ENCODE measurements at regions not wholly inside any gene's neighbourhood (a gene's known extent, or its start where the extent isn't known, plus 50 kb on each side); places are given as distances from the start of the nearest gene placed in this dataset.

DNA sequence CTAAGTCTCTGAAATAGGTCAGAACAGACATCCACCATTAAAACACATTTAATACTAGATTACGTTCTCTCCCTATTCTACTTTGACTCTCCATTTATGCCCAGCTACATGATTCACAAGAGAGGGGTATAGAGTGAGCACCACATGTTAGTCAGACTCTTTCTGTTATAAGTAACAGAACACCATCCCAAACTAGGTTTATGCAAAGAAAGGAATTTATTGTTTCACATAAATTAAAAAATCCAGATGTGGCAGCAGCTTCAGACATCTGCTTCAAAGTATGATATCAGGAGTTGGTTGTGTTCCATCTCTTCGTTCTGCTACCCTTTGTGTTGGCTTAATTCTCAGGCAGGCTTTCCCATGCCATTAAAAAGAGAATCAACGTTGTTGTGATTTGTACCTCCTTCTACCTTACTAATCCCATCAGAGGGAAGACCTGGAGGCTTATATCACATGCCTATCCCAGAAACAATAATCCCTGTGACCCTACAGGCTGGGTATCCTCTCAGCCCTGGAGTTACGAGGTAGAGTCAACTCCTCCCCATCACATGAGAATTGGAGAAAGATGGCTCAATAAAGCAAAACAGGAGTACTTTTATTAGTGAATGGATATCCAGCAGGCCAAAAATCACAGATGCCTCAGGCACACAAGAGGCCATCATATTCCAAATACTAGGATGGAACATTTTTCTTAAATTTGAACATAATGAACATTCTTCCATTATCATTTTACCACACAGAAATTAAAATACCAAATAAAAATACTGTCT is 163.2 kb downstream of the SLC7A11 start:
- no peaks in the 10 kb centered on the region for H3K9me2 ChIP-seq (ENCODE audit: insufficient read depth)
- 44 to 50% methylated on average over 4 of the region's 4 CpGs for WGBS, 2 experiments (ENCODE audit: low coverage in 1 of 2, low lambda C conversion rate in 2 of 2, missing lambda C conversion rate in 2 of 2)
- H3K4me3 ChIP-seq = no peak overlapping the region
- no peaks in the 10 kb centered on the region for H3K36me3 ChIP-seq (ENCODE audit: low read depth)
- no peaks in the 10 kb centered on the region for H3K4me1 ChIP-seq (ENCODE audit: insufficient read depth)
- H3K79me2 ChIP-seq (ENCODE audit: insufficient read depth) = no peaks in the 10 kb centered on the region
- DNase-seq = no peak
- H3K27me3 ChIP-seq (replicated peaks; ENCODE audit: insufficient read depth) = no peaks in the 10 kb centered on the region
- H3F3A ChIP-seq (ENCODE audit: insufficient read depth) = no peaks in the 10 kb centered on the region
- no peak overlapping the region for H3K4me2 ChIP-seq (ENCODE audit: unreplicated experiment)
- H3K9ac ChIP-seq = no peak overlapping the region
- no peak overlapping the region for H3K27ac ChIP-seq
- in situ Hi-C loops (cut with MboI) = loop anchor here (25.0 kb wide), 1 partner anchor 967 kb away; no protein-coding TSS in a partner anchor
- TF ChIP-seq EZH2 (IDR thresholded peaks at IDR 0.05; ENCODE audit: insufficient read depth, poor library complexity, severe bottlenecking) (no peak), EZH2phosphoT487 (IDR thresholded peaks at IDR 0.05; ENCODE audit: insufficient read depth, low read depth) (no peak)
- H2AFZ ChIP-seq = peak overlapping the region; percentile 36; the same call in 1 of the 2 replicates
- no peaks in the 10 kb centered on the region for H3K9me3 ChIP-seq (ENCODE audit: low read depth)
- H4K20me1 ChIP-seq (ENCODE audit: insufficient read depth) = no peaks in the 10 kb centered on the region

DNA sequence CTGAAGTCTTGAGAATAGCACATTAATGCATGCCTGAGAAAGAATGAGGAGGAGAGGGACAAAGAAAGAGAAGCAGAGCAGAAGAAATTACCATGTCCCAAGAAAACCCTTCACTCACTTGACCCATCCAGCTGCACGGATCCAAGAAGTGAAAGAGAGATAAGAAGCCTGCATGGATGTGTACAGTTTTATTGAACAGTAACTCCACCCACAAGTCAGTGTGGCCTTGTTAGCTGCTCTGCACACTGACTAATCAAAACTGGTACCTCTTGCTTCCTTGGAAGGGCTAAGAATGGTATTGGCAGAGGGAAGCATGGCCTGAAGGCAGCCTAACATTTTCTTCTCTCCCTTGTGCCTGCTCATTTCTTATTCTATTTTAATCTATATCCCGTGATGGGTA is 163.9 kb downstream of the SLC7A11 start:
- Histone ChIP-seq H3K9me2 (ENCODE audit: insufficient read depth) (no peaks in the 10 kb centered on the region), H3K36me3 (ENCODE audit: low read depth) (no peaks in the 10 kb centered on the region), H4K20me1 (ENCODE audit: insufficient read depth) (no peaks in the 10 kb centered on the region), H3K4me1 (ENCODE audit: insufficient read depth) (no peaks in the 10 kb centered on the region), H3K4me3 (no peak overlapping the region), H3K27me3 (replicated peaks; ENCODE audit: insufficient read depth) (no peaks in the 10 kb centered on the region), H3K9me3 (ENCODE audit: low read depth) (no peaks in the 10 kb centered on the region), H3K79me2 (ENCODE audit: insufficient read depth) (no peaks in the 10 kb centered on the region), H2AFZ (peak overlapping the region; percentile 36; the same call in 1 of the 2 replicates), H3F3A (ENCODE audit: insufficient read depth) (no peaks in the 10 kb centered on the region), H3K4me2 (ENCODE audit: unreplicated experiment) (no peak overlapping the region), H3K27ac (no peak overlapping the region), H3K9ac (no peak overlapping the region)
- TF ChIP-seq EZH2phosphoT487 (IDR thresholded peaks at IDR 0.05; ENCODE audit: insufficient read depth, low read depth) (no peak), EZH2 (IDR thresholded peaks at IDR 0.05; ENCODE audit: insufficient read depth, poor library complexity, severe bottlenecking) (no peak)
- in situ Hi-C loops (cut with MboI) = loop anchor here (25.0 kb wide), 1 partner anchor 966 kb away; no protein-coding TSS in a partner anchor
- 52 to 61% methylated on average over 2 of the region's 2 CpGs for WGBS, 2 experiments (ENCODE audit: low coverage in 1 of 2, low lambda C conversion rate in 2 of 2, missing lambda C conversion rate in 2 of 2)
- DNase-seq = no peak

DNA sequence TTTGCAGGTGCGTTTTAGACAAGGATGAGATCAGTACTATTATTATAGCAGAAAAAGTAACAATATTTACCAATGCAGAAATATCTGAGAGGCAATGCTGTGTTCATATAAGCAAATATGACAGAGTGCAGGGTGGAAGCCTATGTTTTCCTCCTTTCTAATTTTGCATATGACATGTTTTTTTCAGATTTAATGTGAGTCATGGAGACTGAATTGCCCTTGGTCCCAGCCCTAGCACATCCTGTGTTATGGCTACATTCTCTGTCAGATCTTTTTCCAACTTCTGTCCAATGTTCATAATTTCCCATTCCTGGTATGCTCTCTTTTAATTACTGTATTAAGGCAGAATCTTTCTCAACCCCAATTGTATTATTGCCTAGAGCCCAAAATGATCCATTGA is 165.6 kb downstream of the SLC7A11 start:
- no peak overlapping the region for H3K4me3 ChIP-seq
- no peak overlapping the region for H2AFZ ChIP-seq
- TF ChIP-seq EZH2phosphoT487 (IDR thresholded peaks at IDR 0.05; ENCODE audit: insufficient read depth, low read depth) (no peak), EZH2 (IDR thresholded peaks at IDR 0.05; ENCODE audit: insufficient read depth, poor library complexity, severe bottlenecking) (no peak)

DNA sequence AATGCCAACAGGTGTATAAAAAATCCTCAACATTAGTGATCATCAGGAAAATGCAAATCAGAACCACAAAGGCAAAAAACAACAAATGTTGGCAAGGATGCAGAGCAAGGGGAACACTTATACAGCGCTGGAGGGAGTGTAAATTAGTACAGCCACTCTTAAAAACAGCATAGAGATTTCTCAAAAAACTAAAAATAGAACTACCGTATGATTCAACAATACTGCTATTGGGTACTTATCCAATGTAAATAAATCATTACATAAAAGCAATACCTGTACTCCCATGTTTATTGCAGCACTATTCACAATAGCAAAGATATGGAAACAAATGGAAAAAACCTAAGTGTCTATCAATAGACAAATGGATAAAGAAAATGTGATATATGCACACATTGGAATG is 171.3 kb downstream of the SLC7A11 start:
- WGBS, 2 experiments (ENCODE audit: low coverage in 1 of 2, low lambda C conversion rate in 2 of 2, missing lambda C conversion rate in 2 of 2) = 77 to 81% methylated on average over 2 of the region's 2 CpGs
- TF ChIP-seq EZH2 (IDR thresholded peaks at IDR 0.05; ENCODE audit: insufficient read depth, poor library complexity, severe bottlenecking) (no peak), EZH2phosphoT487 (IDR thresholded peaks at IDR 0.05; ENCODE audit: insufficient read depth, low read depth) (no peak)
- Histone ChIP-seq H3K27me3 (replicated peaks; ENCODE audit: insufficient read depth) (no peaks in the 10 kb centered on the region), H4K20me1 (ENCODE audit: insufficient read depth) (no peaks in the 10 kb centered on the region), H3K9ac (no peak overlapping the region), H3K27ac (no peak overlapping the region), H3K4me3 (no peak overlapping the region), H3K79me2 (ENCODE audit: insufficient read depth) (no peaks in the 10 kb centered on the region), H3K4me1 (ENCODE audit: insufficient read depth) (no peaks in the 10 kb centered on the region), H3F3A (ENCODE audit: insufficient read depth) (no peaks in the 10 kb centered on the region), H3K9me2 (ENCODE audit: insufficient read depth) (no peaks in the 10 kb centered on the region; the same call in 1 of the 2 replicates), H2AFZ (no peak overlapping the region), H3K4me2 (ENCODE audit: unreplicated experiment) (no peak overlapping the region), H3K36me3 (ENCODE audit: low read depth) (no peaks in the 10 kb centered on the region), H3K9me3 (ENCODE audit: low read depth) (no peaks in the 10 kb centered on the region)
- DNase-seq = no peak
- in situ Hi-C loops (cut with MboI) = no loop called here

More for the DNA sequence above, 165.6 kb downstream of the SLC7A11 start:
- no peaks in the 10 kb centered on the region for H3F3A ChIP-seq (ENCODE audit: insufficient read depth)
- H3K79me2 ChIP-seq (ENCODE audit: insufficient read depth) = no peaks in the 10 kb centered on the region
- no peaks in the 10 kb centered on the region for H4K20me1 ChIP-seq (ENCODE audit: insufficient read depth)
- H3K27me3 ChIP-seq (replicated peaks; ENCODE audit: insufficient read depth) = no peaks in the 10 kb centered on the region
- no peaks in the 10 kb centered on the region for H3K9me2 ChIP-seq (ENCODE audit: insufficient read depth)
- no peak overlapping the region for H3K27ac ChIP-seq
- H3K4me1 ChIP-seq (ENCODE audit: insufficient read depth) = no peaks in the 10 kb centered on the region
- no peak overlapping the region for H3K9ac ChIP-seq
- DNase-seq = no peak
- whole genome bisulfite sequencing, 2 experiments (ENCODE audit: low coverage in 1 of 2, low lambda C conversion rate in 2 of 2, missing lambda C conversion rate in 2 of 2) = 96 to 100% methylated on average over 1 of the region's 1 CpG
- no peak overlapping the region for H3K4me2 ChIP-seq (ENCODE audit: unreplicated experiment)
- in situ Hi-C loops (cut with MboI) = loop anchor here (25.0 kb wide), 1 partner anchor 964 kb away; no protein-coding TSS in a partner anchor
- no peaks in the 10 kb centered on the region for H3K36me3 ChIP-seq (ENCODE audit: low read depth)
- H3K9me3 ChIP-seq (ENCODE audit: low read depth) = no peaks in the 10 kb centered on the region

Data from GM23248 (cell line).